ENCODE measurements at regions not wholly inside any gene's neighbourhood (a gene's known extent, or its start where the extent isn't known, plus 50 kb on each side); places are given as distances from the start of the nearest gene placed in this dataset.
A peak's percentile ranks its signal among the peaks of the same experiment; 100 is the strongest.

GRCh38 chr6:27177485-27178406 lies 69.8 kb upstream of the PRSS16 start:
- TF ChIP-seq POLR2A (IDR thresholded peaks at IDR 0.05; ENCODE audit: low read depth) (no peak), CTCF (IDR thresholded peaks at IDR 0.05) (peak in 2 of 3 experiments; percentile 38 to 66), EP300 (IDR thresholded peaks at IDR 0.05) (no peak)
